NB4 (cell line): ENCODE measurements at regions not wholly inside any gene's neighbourhood (a gene's known extent, or its start where the extent isn't known, plus 50 kb on each side); places are given as distances from the start of the nearest gene placed in this dataset.

Source experiments
- TF ChIP-seq, protein P1 (sequence below): IDR thresholded peaks from 2 replicates; pipeline ENCODE4 v1.6.1; 2011; ENCODE audit warnings: low read depth, low read length
- TF ChIP-seq, protein P2 (sequence below): IDR thresholded peaks from one replicate; pipeline ENCODE4 v1.5.1; 2012; ENCODE audit warnings: low read depth, low read length

- TF ChIP-seq, protein P1, sequence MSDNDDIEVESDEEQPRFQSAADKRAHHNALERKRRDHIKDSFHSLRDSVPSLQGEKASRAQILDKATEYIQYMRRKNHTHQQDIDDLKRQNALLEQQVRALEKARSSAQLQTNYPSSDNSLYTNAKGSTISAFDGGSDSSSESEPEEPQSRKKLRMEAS, result no peak
- TF ChIP-seq, protein P2, sequence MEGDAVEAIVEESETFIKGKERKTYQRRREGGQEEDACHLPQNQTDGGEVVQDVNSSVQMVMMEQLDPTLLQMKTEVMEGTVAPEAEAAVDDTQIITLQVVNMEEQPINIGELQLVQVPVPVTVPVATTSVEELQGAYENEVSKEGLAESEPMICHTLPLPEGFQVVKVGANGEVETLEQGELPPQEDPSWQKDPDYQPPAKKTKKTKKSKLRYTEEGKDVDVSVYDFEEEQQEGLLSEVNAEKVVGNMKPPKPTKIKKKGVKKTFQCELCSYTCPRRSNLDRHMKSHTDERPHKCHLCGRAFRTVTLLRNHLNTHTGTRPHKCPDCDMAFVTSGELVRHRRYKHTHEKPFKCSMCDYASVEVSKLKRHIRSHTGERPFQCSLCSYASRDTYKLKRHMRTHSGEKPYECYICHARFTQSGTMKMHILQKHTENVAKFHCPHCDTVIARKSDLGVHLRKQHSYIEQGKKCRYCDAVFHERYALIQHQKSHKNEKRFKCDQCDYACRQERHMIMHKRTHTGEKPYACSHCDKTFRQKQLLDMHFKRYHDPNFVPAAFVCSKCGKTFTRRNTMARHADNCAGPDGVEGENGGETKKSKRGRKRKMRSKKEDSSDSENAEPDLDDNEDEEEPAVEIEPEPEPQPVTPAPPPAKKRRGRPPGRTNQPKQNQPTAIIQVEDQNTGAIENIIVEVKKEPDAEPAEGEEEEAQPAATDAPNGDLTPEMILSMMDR, result no peak
These were observed 333.0 kb downstream of the CCER1 start for GRCh38 chr12:90621927-90622326.
